WTC11 (cell line): ENCODE measurements at regions not wholly inside any gene's neighbourhood (a gene's known extent, or its start where the extent isn't known, plus 50 kb on each side); places are given as distances from the start of the nearest gene placed in this dataset.

Experiments
- ATAC-seq: fragments of 200-7000 bp; cut with Tn5 transposase; 2 replicates; pipeline ENCODE4 v1.10.0; 2021; ENCODE audit warnings: mild to moderate bottlenecking, moderate library complexity
- CTCF ChIA-PET: fragments of 300-600 bp; sonication (Branson Sonifier 250); formaldehyde crosslinking; loops from one replicate; lab custom pipeline; 2021; ENCODE audit warnings: antibody characterized with exemption; lab: Charles Lee
- POLR2A ChIA-PET: fragments of 350-600 bp; sonication (Branson Sonifier 250); formaldehyde crosslinking; loops from one replicate; lab custom pipeline; 2021; ENCODE audit warnings: antibody characterized with exemption; lab: Charles Lee
- DNase-seq: peaks from one replicate; pipeline ENCODE4 v3.0.0; 2021; ENCODE audit warnings: low spot score
- H3K27ac Mint-ChIP-seq: 2 replicates; pipeline ENCODE4 v1.8.0; 2021; ENCODE audit warnings: mixed read lengths
- H3K27me3 Mint-ChIP-seq: 2 replicates; pipeline ENCODE4 v1.8.0; 2021; ENCODE audit warnings: low read depth, mild to moderate bottlenecking, moderate library complexity, mixed read lengths
- H3K36me3 Mint-ChIP-seq: 2 replicates; pipeline ENCODE4 v1.8.0; 2021; ENCODE audit warnings: mixed read lengths
- H3K4me1 Mint-ChIP-seq: 2 replicates; pipeline ENCODE4 v1.8.0; 2022; ENCODE audit warnings: mixed read lengths
- H3K4me3 Mint-ChIP-seq: 2 replicates; pipeline ENCODE4 v1.8.0; 2021; ENCODE audit warnings: mild to moderate bottlenecking, moderate library complexity, mixed read lengths
- H3K9me3 Mint-ChIP-seq: 2 replicates; pipeline ENCODE4 v1.8.0; 2021; ENCODE audit warnings: mixed read lengths
- ESRRA ChIP-seq: sonication (generic); formaldehyde crosslinking; IDR thresholded peaks from 2 replicates; pipeline ENCODE4 v1.8.1; 2022; ENCODE audit warnings: mild to moderate bottlenecking, missing genetic modification reagents, borderline replicate concordance
- NFE2L1 ChIP-seq: sonication (generic); formaldehyde crosslinking; IDR thresholded peaks from 2 replicates; pipeline ENCODE4 v1.8.1; 2023; ENCODE audit warnings: missing genetic modification reagents
- NFYB ChIP-seq: sonication (generic); formaldehyde crosslinking; conservative IDR thresholded peaks from 2 replicates; pipeline ENCODE4 v1.8.0; 2022; ENCODE audit warnings: low read depth, missing genetic modification reagents
- NR1H2 ChIP-seq: sonication (generic); formaldehyde crosslinking; IDR thresholded peaks from 2 replicates; pipeline ENCODE4 v1.9.0; 2021; ENCODE audit warnings: mild to moderate bottlenecking, moderate library complexity, missing genetic modification reagents
- RELA ChIP-seq: sonication (generic); formaldehyde crosslinking; IDR thresholded peaks from 2 replicates; pipeline ENCODE4 v1.8.1; 2022; ENCODE audit warnings: missing genetic modification reagents, mild to moderate bottlenecking, borderline replicate concordance
- SMAD3 ChIP-seq: sonication (generic); formaldehyde crosslinking; IDR thresholded peaks from 2 replicates; pipeline ENCODE4 v1.8.0; 2022; ENCODE audit warnings: missing genetic modification reagents, mild to moderate bottlenecking, borderline replicate concordance
- TCF7 ChIP-seq: sonication (generic); formaldehyde crosslinking; IDR thresholded peaks from 2 replicates; pipeline ENCODE4 v1.8.0; 2022; ENCODE audit warnings: mild to moderate bottlenecking, low read depth, missing genetic modification reagents, moderate library complexity
- ZNF121 ChIP-seq: sonication (generic); formaldehyde crosslinking; IDR thresholded peaks from 2 replicates; pipeline ENCODE4 v1.8.0; 2023; ENCODE audit warnings: missing genetic modification reagents
- TF ChIP-seq, protein P1 (sequence below): fragments of 250-450 bp; sonication (Bioruptor Pico); IDR thresholded peaks from 2 replicates; pipeline ENCODE4 v1.9.0; 2021; ENCODE audit warnings: mild to moderate bottlenecking, borderline replicate concordance
- TF ChIP-seq, protein P2 (sequence below): sonication (generic); formaldehyde crosslinking; IDR thresholded peaks from 2 replicates; pipeline ENCODE4 v1.8.1; 2023; ENCODE audit warnings: mild to moderate bottlenecking, missing genetic modification reagents
- TF ChIP-seq, protein P3 (sequence below): sonication (generic); formaldehyde crosslinking; IDR thresholded peaks from 2 replicates; pipeline ENCODE4 v1.8.1; 2022; ENCODE audit warnings: mild to moderate bottlenecking, missing genetic modification reagents, moderate library complexity, borderline replicate concordance
- TF ChIP-seq, protein P4 (sequence below): sonication (generic); formaldehyde crosslinking; IDR thresholded peaks from 2 replicates; pipeline ENCODE4 v1.8.0; 2022; ENCODE audit warnings: mild to moderate bottlenecking, missing genetic modification reagents
- TF ChIP-seq, protein P5 (sequence below): fragments of 250-450 bp; sonication (Bioruptor Pico); conservative IDR thresholded peaks from 2 replicates; pipeline ENCODE4 v1.9.0; 2021; ENCODE audit warnings: mild to moderate bottlenecking
- TF ChIP-seq, protein P6 (sequence below): sonication (generic); formaldehyde crosslinking; IDR thresholded peaks from 2 replicates; pipeline ENCODE4 v1.8.0; 2022; ENCODE audit warnings: mild to moderate bottlenecking, missing genetic modification reagents
- TF ChIP-seq, protein P7 (sequence below): sonication (generic); formaldehyde crosslinking; IDR thresholded peaks from 2 replicates; pipeline ENCODE4 v1.8.1; 2023; ENCODE audit warnings: mild to moderate bottlenecking, missing genetic modification reagents, moderate library complexity

DNA sequence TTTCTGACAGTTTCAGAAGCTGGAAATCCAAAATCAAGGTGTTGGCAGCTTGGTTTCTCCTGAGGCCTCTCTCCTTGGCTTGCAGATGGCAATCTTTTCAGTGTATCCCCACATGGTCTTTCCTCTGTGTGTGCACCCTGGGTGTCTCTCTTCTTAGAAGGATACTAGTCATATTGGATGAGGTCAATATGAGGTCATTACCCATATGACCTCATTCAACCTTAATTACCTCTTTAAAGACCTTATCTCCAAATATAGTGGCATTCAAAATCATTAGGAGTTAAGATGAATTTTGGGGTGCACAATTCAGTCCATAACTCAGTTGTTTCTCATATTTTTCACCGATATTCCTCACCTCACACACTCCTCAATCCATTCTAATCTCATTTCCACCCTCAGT lies 92.4 kb upstream of the TGM3 start:
- no peaks in the 10 kb centered on the region for H3K9me3 Mint-ChIP-seq
- CTCF ChIA-PET = no interaction called here
- H3K36me3 Mint-ChIP-seq = no peaks in the 10 kb centered on the region
- POLR2A ChIA-PET = no interaction called here
- ATAC-seq (no peak), DNase-seq (no peak)
- TF ChIP-seq, protein P1, sequence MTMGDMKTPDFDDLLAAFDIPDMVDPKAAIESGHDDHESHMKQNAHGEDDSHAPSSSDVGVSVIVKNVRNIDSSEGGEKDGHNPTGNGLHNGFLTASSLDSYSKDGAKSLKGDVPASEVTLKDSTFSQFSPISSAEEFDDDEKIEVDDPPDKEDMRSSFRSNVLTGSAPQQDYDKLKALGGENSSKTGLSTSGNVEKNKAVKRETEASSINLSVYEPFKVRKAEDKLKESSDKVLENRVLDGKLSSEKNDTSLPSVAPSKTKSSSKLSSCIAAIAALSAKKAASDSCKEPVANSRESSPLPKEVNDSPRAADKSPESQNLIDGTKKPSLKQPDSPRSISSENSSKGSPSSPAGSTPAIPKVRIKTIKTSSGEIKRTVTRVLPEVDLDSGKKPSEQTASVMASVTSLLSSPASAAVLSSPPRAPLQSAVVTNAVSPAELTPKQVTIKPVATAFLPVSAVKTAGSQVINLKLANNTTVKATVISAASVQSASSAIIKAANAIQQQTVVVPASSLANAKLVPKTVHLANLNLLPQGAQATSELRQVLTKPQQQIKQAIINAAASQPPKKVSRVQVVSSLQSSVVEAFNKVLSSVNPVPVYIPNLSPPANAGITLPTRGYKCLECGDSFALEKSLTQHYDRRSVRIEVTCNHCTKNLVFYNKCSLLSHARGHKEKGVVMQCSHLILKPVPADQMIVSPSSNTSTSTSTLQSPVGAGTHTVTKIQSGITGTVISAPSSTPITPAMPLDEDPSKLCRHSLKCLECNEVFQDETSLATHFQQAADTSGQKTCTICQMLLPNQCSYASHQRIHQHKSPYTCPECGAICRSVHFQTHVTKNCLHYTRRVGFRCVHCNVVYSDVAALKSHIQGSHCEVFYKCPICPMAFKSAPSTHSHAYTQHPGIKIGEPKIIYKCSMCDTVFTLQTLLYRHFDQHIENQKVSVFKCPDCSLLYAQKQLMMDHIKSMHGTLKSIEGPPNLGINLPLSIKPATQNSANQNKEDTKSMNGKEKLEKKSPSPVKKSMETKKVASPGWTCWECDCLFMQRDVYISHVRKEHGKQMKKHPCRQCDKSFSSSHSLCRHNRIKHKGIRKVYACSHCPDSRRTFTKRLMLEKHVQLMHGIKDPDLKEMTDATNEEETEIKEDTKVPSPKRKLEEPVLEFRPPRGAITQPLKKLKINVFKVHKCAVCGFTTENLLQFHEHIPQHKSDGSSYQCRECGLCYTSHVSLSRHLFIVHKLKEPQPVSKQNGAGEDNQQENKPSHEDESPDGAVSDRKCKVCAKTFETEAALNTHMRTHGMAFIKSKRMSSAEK (CRISPR knock-in tag) = no peak
- TF ChIP-seq, protein P2, sequence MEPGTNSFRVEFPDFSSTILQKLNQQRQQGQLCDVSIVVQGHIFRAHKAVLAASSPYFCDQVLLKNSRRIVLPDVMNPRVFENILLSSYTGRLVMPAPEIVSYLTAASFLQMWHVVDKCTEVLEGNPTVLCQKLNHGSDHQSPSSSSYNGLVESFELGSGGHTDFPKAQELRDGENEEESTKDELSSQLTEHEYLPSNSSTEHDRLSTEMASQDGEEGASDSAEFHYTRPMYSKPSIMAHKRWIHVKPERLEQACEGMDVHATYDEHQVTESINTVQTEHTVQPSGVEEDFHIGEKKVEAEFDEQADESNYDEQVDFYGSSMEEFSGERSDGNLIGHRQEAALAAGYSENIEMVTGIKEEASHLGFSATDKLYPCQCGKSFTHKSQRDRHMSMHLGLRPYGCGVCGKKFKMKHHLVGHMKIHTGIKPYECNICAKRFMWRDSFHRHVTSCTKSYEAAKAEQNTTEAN (CRISPR knock-in tag) = no peak
- no peak for TF ChIP-seq NFYB (CRISPR knock-in tag)
- TF ChIP-seq NFE2L1 (CRISPR knock-in tag) = no peak
- TF ChIP-seq, protein P3, sequence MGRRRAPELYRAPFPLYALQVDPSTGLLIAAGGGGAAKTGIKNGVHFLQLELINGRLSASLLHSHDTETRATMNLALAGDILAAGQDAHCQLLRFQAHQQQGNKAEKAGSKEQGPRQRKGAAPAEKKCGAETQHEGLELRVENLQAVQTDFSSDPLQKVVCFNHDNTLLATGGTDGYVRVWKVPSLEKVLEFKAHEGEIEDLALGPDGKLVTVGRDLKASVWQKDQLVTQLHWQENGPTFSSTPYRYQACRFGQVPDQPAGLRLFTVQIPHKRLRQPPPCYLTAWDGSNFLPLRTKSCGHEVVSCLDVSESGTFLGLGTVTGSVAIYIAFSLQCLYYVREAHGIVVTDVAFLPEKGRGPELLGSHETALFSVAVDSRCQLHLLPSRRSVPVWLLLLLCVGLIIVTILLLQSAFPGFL (CRISPR knock-in tag) = no peak
- TF ChIP-seq TCF7 (CRISPR knock-in tag) = no peak
- TF ChIP-seq, protein P4, sequence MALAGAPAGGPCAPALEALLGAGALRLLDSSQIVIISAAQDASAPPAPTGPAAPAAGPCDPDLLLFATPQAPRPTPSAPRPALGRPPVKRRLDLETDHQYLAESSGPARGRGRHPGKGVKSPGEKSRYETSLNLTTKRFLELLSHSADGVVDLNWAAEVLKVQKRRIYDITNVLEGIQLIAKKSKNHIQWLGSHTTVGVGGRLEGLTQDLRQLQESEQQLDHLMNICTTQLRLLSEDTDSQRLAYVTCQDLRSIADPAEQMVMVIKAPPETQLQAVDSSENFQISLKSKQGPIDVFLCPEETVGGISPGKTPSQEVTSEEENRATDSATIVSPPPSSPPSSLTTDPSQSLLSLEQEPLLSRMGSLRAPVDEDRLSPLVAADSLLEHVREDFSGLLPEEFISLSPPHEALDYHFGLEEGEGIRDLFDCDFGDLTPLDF (CRISPR knock-in tag) = no peak
- TF ChIP-seq RELA (CRISPR knock-in tag) = no peak
- TF ChIP-seq, protein P5, sequence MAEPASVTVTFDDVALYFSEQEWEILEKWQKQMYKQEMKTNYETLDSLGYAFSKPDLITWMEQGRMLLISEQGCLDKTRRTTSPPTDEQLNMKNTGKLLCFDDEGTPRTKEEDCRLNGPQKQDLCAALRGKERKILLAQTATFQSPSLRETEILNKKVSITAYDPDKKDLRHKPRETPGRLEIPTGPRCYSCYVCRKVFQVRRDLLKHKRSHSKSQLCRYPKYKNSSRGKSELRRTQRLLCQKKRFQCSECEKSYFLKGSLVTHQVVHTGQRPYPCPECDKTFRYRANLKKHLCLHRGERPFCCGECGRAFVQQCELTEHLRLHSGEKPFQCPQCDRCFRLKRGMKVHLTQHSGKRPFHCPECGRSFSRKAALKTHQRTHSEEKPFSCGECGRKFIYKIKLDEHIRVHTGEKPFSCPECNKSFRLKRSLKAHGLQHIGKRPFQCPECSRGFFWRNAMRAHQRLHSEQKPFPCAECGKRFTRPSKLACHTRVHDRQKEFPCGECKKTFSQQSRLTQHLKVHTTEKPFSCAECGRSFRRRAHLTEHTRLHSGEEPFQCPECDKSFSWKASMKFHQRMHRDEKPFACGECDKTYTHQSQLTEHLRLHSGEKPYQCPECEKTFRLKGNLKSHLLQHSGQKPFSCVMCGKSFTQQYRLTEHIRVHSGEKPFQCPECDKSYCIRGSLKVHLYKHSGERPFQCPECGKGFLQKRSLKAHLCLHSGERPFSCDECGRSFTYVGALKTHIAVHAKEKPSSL (CRISPR knock-in tag) = no peak
- TF ChIP-seq, protein P6, sequence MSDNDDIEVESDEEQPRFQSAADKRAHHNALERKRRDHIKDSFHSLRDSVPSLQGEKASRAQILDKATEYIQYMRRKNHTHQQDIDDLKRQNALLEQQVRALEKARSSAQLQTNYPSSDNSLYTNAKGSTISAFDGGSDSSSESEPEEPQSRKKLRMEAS (CRISPR knock-in tag) = no peak
- no peak for TF ChIP-seq ESRRA (CRISPR knock-in tag)
- TF ChIP-seq, protein P7, sequence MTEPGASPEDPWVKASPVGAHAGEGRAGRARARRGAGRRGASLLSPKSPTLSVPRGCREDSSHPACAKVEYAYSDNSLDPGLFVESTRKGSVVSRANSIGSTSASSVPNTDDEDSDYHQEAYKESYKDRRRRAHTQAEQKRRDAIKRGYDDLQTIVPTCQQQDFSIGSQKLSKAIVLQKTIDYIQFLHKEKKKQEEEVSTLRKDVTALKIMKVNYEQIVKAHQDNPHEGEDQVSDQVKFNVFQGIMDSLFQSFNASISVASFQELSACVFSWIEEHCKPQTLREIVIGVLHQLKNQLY (CRISPR knock-in tag) = no peak
- TF ChIP-seq SMAD3 (CRISPR knock-in tag) = no peak
- TF ChIP-seq ZNF121 (CRISPR knock-in tag) = no peak
- TF ChIP-seq NR1H2 = no peak
- H3K4me3 Mint-ChIP-seq = no peak overlapping the region
- no peaks in the 10 kb centered on the region for H3K4me1 Mint-ChIP-seq
- H3K27me3 Mint-ChIP-seq = peaks cover 28% of the 10 kb centered on the region
- no peak overlapping the region for H3K27ac Mint-ChIP-seq
